Neural progenitor cell (in vitro differentiated cells): ENCODE measurements at regions not wholly inside any gene's neighbourhood (a gene's known extent, or its start where the extent isn't known, plus 50 kb on each side); places are given as distances from the start of the nearest gene placed in this dataset.

Experiments used
- EZH2phosphoT487 ChIP-seq: fragments of 200-600 bp; sonication (generic); IDR thresholded peaks from 2 replicates; pipeline ENCODE4 v1.6.1; 2017; ENCODE audit warnings: antibody characterized with exemption
- TF ChIP-seq, protein P1 (sequence below): fragments of 200-600 bp; sonication (generic); IDR thresholded peaks from 2 replicates; pipeline ENCODE4 v1.5.1; 2017; ENCODE audit warnings: antibody characterized with exemption, mild to moderate bottlenecking

DNA sequence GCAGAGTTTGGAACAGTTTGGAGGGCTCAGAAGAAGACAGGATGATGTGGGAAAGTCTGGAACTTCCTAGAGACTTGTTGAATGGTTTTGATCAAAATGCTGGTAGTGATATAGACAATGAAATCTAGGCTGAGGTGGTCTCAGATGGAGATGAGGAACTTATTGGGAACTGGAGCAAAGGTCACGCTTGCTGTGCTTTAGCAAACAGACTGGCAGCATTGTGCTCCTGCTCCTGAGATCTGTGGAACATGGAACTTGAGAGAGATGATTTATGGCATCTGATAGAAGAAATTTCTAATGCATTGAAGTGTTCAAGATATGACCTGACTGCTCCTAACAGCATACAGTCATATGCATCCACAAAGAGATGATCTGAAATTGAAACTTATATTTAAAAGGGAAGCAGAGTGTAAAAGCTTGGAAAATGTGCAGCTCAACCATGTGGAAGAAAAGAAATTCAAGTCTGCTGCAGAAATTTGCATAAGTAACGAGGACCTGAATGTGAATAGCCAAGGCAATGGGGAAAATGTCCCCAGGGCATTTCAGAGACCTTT is 186.9 kb upstream of the PHYHIPL start:
- no peak for TF ChIP-seq EZH2phosphoT487
- TF ChIP-seq, protein P1, sequence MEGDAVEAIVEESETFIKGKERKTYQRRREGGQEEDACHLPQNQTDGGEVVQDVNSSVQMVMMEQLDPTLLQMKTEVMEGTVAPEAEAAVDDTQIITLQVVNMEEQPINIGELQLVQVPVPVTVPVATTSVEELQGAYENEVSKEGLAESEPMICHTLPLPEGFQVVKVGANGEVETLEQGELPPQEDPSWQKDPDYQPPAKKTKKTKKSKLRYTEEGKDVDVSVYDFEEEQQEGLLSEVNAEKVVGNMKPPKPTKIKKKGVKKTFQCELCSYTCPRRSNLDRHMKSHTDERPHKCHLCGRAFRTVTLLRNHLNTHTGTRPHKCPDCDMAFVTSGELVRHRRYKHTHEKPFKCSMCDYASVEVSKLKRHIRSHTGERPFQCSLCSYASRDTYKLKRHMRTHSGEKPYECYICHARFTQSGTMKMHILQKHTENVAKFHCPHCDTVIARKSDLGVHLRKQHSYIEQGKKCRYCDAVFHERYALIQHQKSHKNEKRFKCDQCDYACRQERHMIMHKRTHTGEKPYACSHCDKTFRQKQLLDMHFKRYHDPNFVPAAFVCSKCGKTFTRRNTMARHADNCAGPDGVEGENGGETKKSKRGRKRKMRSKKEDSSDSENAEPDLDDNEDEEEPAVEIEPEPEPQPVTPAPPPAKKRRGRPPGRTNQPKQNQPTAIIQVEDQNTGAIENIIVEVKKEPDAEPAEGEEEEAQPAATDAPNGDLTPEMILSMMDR = no peak
